GM12878 (cell line): ENCODE measurements at regions not wholly inside any gene's neighbourhood (a gene's known extent, or its start where the extent isn't known, plus 50 kb on each side); places are given as distances from the start of the nearest gene placed in this dataset.

Source experiments
- ATAC-seq: fragments of 200-7000 bp; cut with Tn5 transposase; 3 replicates; pipeline ENCODE4 v1.9.1; 2020; ENCODE audit warnings: mild to moderate bottlenecking, moderate library complexity
- BruUV-seq: library from RNA; stranded (reverse); fragments of 400-500 nt; replicated peaks from 2 replicates; lab custom pipeline; 2021; lab: Mats Ljungman, UMichigan
- CTCF ChIA-PET: fragments of 300-600 bp; sonication (Branson Sonifier 250); formaldehyde crosslinking; extraction: SDS; loops from one replicate; lab custom pipeline; 2021; ENCODE audit warnings: inconsistent platforms; lab: Yijun Ruan, JAX
- POLR2A ChIA-PET: fragments of 350-600 bp; formaldehyde crosslinking; extraction: SDS; loops from one replicate; lab custom pipeline; 2021; ENCODE audit warnings: inconsistent platforms; lab: Charles Lee
- RAD21 ChIA-PET: fragments of 300-600 bp; sonication (Branson Sonifier 250); formaldehyde crosslinking; loops from one replicate; lab custom pipeline; 2023; ENCODE audit warnings: antibody characterized with exemption; ENCODE audit not compliant: unreplicated experiment; lab: Charles Lee
- SMC1A ChIA-PET: fragments of 300-600 bp; sonication (Branson Sonifier 250); formaldehyde crosslinking; loops from one replicate; lab custom pipeline; 2023; ENCODE audit not compliant: unreplicated experiment, uncharacterized antibody; lab: Charles Lee
- DNase-seq: peaks from one replicate; pipeline ENCODE4 v3.0.0-alpha.2; 2011; ENCODE audit warnings: low read depth, low spot score
- FAIRE-seq: peaks from 3 replicates; lab custom pipeline; 2011; peaks lifted over from hg19 to GRCh38; lab: Jason Lieb, UNC
- H2AFZ ChIP-seq: 2 replicates; pipeline ENCODE4 v1.6.0; 2011; ENCODE audit warnings: low read depth, low read length, control low read depth; ENCODE audit not compliant: control insufficient read depth
- H3K27ac ChIP-seq: 2 replicates; pipeline ENCODE4 v1.5.1; 2011; ENCODE audit warnings: control low read depth; ENCODE audit not compliant: control insufficient read depth, insufficient read depth
- H3K27me3 ChIP-seq, 2 experiments: replicated peaks in 1 of 2; 2 replicates each; pipeline versions ENCODE4 v1.6.0 to v1.6.1; 2011; ENCODE audit warnings: low read length in 1 of 2; ENCODE audit not compliant: control insufficient read depth in 2 of 2, insufficient read depth in 2 of 2
- H3K36me3 ChIP-seq, 2 experiments: 2 replicates each; pipeline ENCODE4 v1.5.1; 2011; ENCODE audit warnings: low read length in 1 of 2; ENCODE audit not compliant: control insufficient read depth in 2 of 2, insufficient read depth in 2 of 2
- H3K4me1 ChIP-seq: 2 replicates; pipeline ENCODE4 v1.6.1; 2011; ENCODE audit warnings: mild to moderate bottlenecking, low read length, moderate library complexity, mixed read lengths; ENCODE audit not compliant: control insufficient read depth, insufficient read depth
- H3K4me2 ChIP-seq: 2 replicates; pipeline ENCODE4 v1.6.0; 2011; ENCODE audit warnings: control low read depth; ENCODE audit not compliant: control insufficient read depth, insufficient read depth
- H3K4me3 ChIP-seq: fragments of 200-600 bp; sonication (generic); 2 replicates; pipeline ENCODE4 v1.5.1; 2016
- H3K79me2 ChIP-seq: 2 replicates; pipeline ENCODE4 v1.6.0; 2011; ENCODE audit warnings: low read length; ENCODE audit not compliant: control insufficient read depth, insufficient read depth
- H3K9ac ChIP-seq: 2 replicates; pipeline ENCODE4 v1.8.0; 2011; ENCODE audit warnings: low read length, control low read depth, mixed read lengths; ENCODE audit not compliant: control insufficient read depth, insufficient read depth
- H3K9me3 ChIP-seq: replicated peaks from 3 replicates; pipeline ENCODE4 v1.5.1; 2011; ENCODE audit warnings: mild to moderate bottlenecking, low read length; ENCODE audit not compliant: control insufficient read depth, insufficient read depth
- H4K20me1 ChIP-seq: 2 replicates; pipeline ENCODE4 v1.6.0; 2011; ENCODE audit not compliant: control insufficient read depth, insufficient read depth
- BACH1 ChIP-seq: fragments of 450-650 bp; IDR thresholded peaks from 2 replicates; pipeline ENCODE4 v1.6.1; 2017; ENCODE audit warnings: mild to moderate bottlenecking, borderline replicate concordance
- BMI1 ChIP-seq: fragments of 450-650 bp; IDR thresholded peaks from 2 replicates; pipeline ENCODE4 v1.6.1; 2016; ENCODE audit warnings: mild to moderate bottlenecking, moderate library complexity, borderline replicate concordance
- BRCA1 ChIP-seq: IDR thresholded peaks from 2 replicates; pipeline ENCODE4 v1.6.1; 2011; ENCODE audit warnings: low read depth, low read length, improper control_type of control experiment
- CBFB ChIP-seq: IDR thresholded peaks from 2 replicates; pipeline ENCODE4 v1.6.1; 2016; ENCODE audit warnings: antibody characterized with exemption, low read depth
- CTCF ChIP-seq, 3 experiments: IDR thresholded peaks in 2 of 3; conservative IDR thresholded peaks in 1 of 3; 2 replicates each; pipeline ENCODE4 v1.5.1; 2011; ENCODE audit warnings: low read depth in 3 of 3, low read length in 3 of 3, mild to moderate bottlenecking in 3 of 3, control low read depth in 2 of 3, moderate library complexity in 2 of 3, inconsistent platforms in 1 of 3, mixed read lengths in 1 of 3; ENCODE audit not compliant: control insufficient read depth in 2 of 3, insufficient read depth in 1 of 3; ENCODE audit errors: extremely low read depth in 1 of 3
- GATAD2B ChIP-seq: fragments of 450-650 bp; conservative IDR thresholded peaks from 2 replicates; pipeline ENCODE4 v1.6.1; 2017; ENCODE audit warnings: low read depth, mild to moderate bottlenecking, moderate library complexity
- IRF3 ChIP-seq: fragments of 450-650 bp; IDR thresholded peaks from 2 replicates; pipeline ENCODE4 v1.6.1; 2014; ENCODE audit warnings: mild to moderate bottlenecking
- IRF5 ChIP-seq: fragments of 450-650 bp; IDR thresholded peaks from 2 replicates; pipeline ENCODE4 v1.6.1; 2017; ENCODE audit warnings: borderline replicate concordance
- MEF2A ChIP-seq: IDR thresholded peaks from 2 replicates; pipeline ENCODE4 v1.6.1; 2011; ENCODE audit warnings: low read depth, mild to moderate bottlenecking, low read length, moderate library complexity; ENCODE audit not compliant: insufficient read depth
- MYC ChIP-seq: IDR thresholded peaks from 2 replicates; pipeline ENCODE4 v1.6.1; 2011; ENCODE audit warnings: mild to moderate bottlenecking, low read length, moderate library complexity, inconsistent platforms; ENCODE audit not compliant: insufficient read depth, insufficient replicate concordance, insufficient read length, severe bottlenecking
- NFXL1 ChIP-seq: fragments of 450-650 bp; IDR thresholded peaks from 2 replicates; pipeline ENCODE4 v1.6.1; 2017; ENCODE audit warnings: antibody characterized with exemption, mild to moderate bottlenecking, borderline replicate concordance
- NR2C2 ChIP-seq: IDR thresholded peaks from 2 replicates; pipeline ENCODE4 v1.6.1; 2011; ENCODE audit warnings: borderline replicate concordance, low read depth; ENCODE audit not compliant: control insufficient read depth, insufficient read length
- PRDM15 ChIP-seq: fragments of 450-650 bp; formaldehyde crosslinking; IDR thresholded peaks from 2 replicates; pipeline ENCODE4 v1.4.0; 2020; ENCODE audit warnings: mild to moderate bottlenecking, moderate library complexity
- TARDBP ChIP-seq: IDR thresholded peaks from 2 replicates; pipeline ENCODE4 v1.6.1; 2016; ENCODE audit warnings: borderline replicate concordance
- ZBED1 ChIP-seq: IDR thresholded peaks from 2 replicates; pipeline ENCODE4 v1.6.1; 2016; ENCODE audit warnings: borderline replicate concordance
- WGBS: methylation state at CpG from one replicate; pipeline ENCODE4 v1.1.6; 2016; ENCODE audit warnings: low lambda C conversion rate; ENCODE audit not compliant: insufficient replicate concordance, insufficient coverage; ENCODE audit errors: missing lambda C conversion rate; 5-methylcytosine and 5-hydroxymethylcytosine counted together
- in situ Hi-C: fragments of 300-500 bp; cut with MboI; formaldehyde crosslinking; loops from 9 replicates; pipeline ENCODE4 v1.14.3; 2018; ENCODE audit warnings: mixed read lengths
- intact Hi-C: fragments of 100-400 bp; cut with micrococcal nuclease; formaldehyde crosslinking; loops from one replicate; pipeline ENCODE4 v1.14.2; 2022; ENCODE audit not compliant: unreplicated experiment

GRCh38 chr1:209397371-209397770 is 186.1 kb upstream of the CAMK1G start:
- BruUV-seq: no TSS peak
- TF ChIP-seq BACH1: no peak
- TF ChIP-seq GATAD2B: no peak
- TF ChIP-seq BRCA1: no peak
- no peak for TF ChIP-seq MEF2A
- TF ChIP-seq MYC: no peak
- no peak for TF ChIP-seq NFXL1
- TF ChIP-seq NR2C2: no peak
- TF ChIP-seq IRF5: no peak
- no peak for TF ChIP-seq IRF3
- TF ChIP-seq CBFB: no peak
- TF ChIP-seq CTCF (IDR thresholded peaks at IDR 0.05 in 2 of 3, conservative IDR thresholded peaks at IDR 0.05 in 1 of 3; ENCODE audit: control insufficient read depth in 2 of 3, extremely low read depth in 1 of 3, insufficient read depth in 1 of 3, low read depth in 3 of 3, low read length in 3 of 3): no peak
- no peak for TF ChIP-seq TARDBP
- TF ChIP-seq ZBED1: no peak
- no peak for TF ChIP-seq PRDM15
- no peak for TF ChIP-seq BMI1
- TF ChIP-seq, all 136 proteins: peak for 0

More at GRCh38 chr1:209397371-209397770, 186.1 kb upstream of the CAMK1G start:
- FAIRE-seq (no peak), ATAC-seq (no peak), DNase-seq (no peak)
- intact Hi-C loops: no loop called here
- ChIA-PET POLR2A (interaction anchor here (1.3 kb wide), 1 partner anchor 24 kb away, joined by 3 read pairs; no protein-coding TSS in a partner anchor), SMC1A (interaction anchor here (0.8 to 1.6 kb wide), 4 partner anchors 8 to 25 kb away, joined by 3 to 5 read pairs (median 4); no protein-coding TSS in a partner anchor), RAD21 (interaction anchor here (1.1 kb wide), 1 partner anchor 46 kb away, joined by 4 read pairs; no protein-coding TSS in a partner anchor), CTCF (no interaction called here)
- Histone ChIP-seq H2AFZ (no peak overlapping the region), H3K9ac (no peak overlapping the region), H4K20me1 (no peaks in the 10 kb centered on the region), H3K4me3 (no peak overlapping the region), H3K4me1 (no peaks in the 10 kb centered on the region), H3K4me2 (no peak overlapping the region), H3K79me2 (no peaks in the 10 kb centered on the region), H3K27me3 (no peaks in the 10 kb centered on the region; a peak in 1 of 4 replicates), H3K36me3 (no peaks in the 10 kb centered on the region), H3K27ac (no peak overlapping the region), H3K9me3 (no peaks in the 10 kb centered on the region)
- in situ Hi-C loops: no loop called here
- 25% methylated on average over 6 of the region's 6 CpGs for WGBS
